ENCODE measurements at regions not wholly inside any gene's neighbourhood (a gene's known extent, or its start where the extent isn't known, plus 50 kb on each side); places are given as distances from the start of the nearest gene placed in this dataset.

GRCh38 chr4:161189286-161190134, 974.3 kb downstream of the FSTL5 start:
- H3K9me3 ChIP-seq (ENCODE audit: severe bottlenecking) = no peaks in the 10 kb centered on the region
- no peak for TF ChIP-seq CTCF (IDR thresholded peaks at IDR 0.05; ENCODE audit: poor library complexity, severe bottlenecking)
- H3K4me1 ChIP-seq (ENCODE audit: insufficient read depth, poor library complexity, severe bottlenecking) = no peaks in the 10 kb centered on the region
- no peak for DNase-seq (ENCODE audit: low spot score)
- no peaks in the 10 kb centered on the region for H3K36me3 ChIP-seq (ENCODE audit: low read depth)
- H3K4me3 ChIP-seq (ENCODE audit: severe bottlenecking) = no peak overlapping the region
- no peaks in the 10 kb centered on the region for H3K27me3 ChIP-seq (ENCODE audit: insufficient read depth, poor library complexity, severe bottlenecking)
- no peak for ATAC-seq (ENCODE audit: low read depth)
- no peak overlapping the region for H3K27ac ChIP-seq (ENCODE audit: poor library complexity, severe bottlenecking)

DNA sequence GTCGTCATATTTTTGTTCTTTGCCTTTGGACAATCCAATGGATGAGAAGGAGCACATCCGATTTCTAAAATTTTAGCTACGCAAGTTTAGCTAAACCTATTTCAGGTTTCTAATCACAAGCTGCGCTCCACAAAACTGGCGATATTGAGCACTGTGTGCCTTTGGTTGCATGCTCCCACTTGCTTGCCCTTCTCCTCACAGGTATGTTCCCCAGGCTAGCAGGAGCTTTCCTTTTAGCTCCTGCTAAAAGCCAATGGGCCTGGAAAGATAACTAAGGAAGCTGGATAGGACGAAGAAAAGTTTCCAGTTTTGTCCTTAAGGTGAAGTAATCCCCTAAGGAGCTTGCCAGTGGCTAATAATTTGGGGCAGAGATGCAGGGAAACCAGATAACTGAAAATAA, 975.2 kb downstream of the FSTL5 start:
- ATAC-seq (ENCODE audit: low read depth) (no peak), DNase-seq (ENCODE audit: low spot score) (no peak)
- Histone ChIP-seq H3K4me1 (ENCODE audit: insufficient read depth, poor library complexity, severe bottlenecking) (no peaks in the 10 kb centered on the region), H3K4me3 (ENCODE audit: severe bottlenecking) (no peak overlapping the region), H3K27me3 (ENCODE audit: insufficient read depth, poor library complexity, severe bottlenecking) (no peaks in the 10 kb centered on the region), H3K36me3 (ENCODE audit: low read depth) (no peaks in the 10 kb centered on the region), H3K9me3 (ENCODE audit: severe bottlenecking) (no peaks in the 10 kb centered on the region), H3K27ac (ENCODE audit: poor library complexity, severe bottlenecking) (no peak overlapping the region)
- no peak for TF ChIP-seq CTCF (IDR thresholded peaks at IDR 0.05; ENCODE audit: poor library complexity, severe bottlenecking)

- no peaks in the 10 kb centered on the region for H3K4me1 ChIP-seq (ENCODE audit: insufficient read depth, poor library complexity, severe bottlenecking)
- no peak for DNase-seq (ENCODE audit: low spot score)
- no peaks in the 10 kb centered on the region for H3K36me3 ChIP-seq (ENCODE audit: low read depth)
- H3K27me3 ChIP-seq (ENCODE audit: insufficient read depth, poor library complexity, severe bottlenecking) = no peaks in the 10 kb centered on the region
- no peak for ATAC-seq (ENCODE audit: low read depth)
- H3K4me3 ChIP-seq (ENCODE audit: severe bottlenecking) = no peak overlapping the region
- no peaks in the 10 kb centered on the region for H3K9me3 ChIP-seq (ENCODE audit: severe bottlenecking)
- TF ChIP-seq CTCF (IDR thresholded peaks at IDR 0.05; ENCODE audit: poor library complexity, severe bottlenecking) = no peak
- no peak overlapping the region for H3K27ac ChIP-seq (ENCODE audit: poor library complexity, severe bottlenecking)
These were observed 976.2 kb downstream of the FSTL5 start for GRCh38 chr4:161187569-161187968.

DNA sequence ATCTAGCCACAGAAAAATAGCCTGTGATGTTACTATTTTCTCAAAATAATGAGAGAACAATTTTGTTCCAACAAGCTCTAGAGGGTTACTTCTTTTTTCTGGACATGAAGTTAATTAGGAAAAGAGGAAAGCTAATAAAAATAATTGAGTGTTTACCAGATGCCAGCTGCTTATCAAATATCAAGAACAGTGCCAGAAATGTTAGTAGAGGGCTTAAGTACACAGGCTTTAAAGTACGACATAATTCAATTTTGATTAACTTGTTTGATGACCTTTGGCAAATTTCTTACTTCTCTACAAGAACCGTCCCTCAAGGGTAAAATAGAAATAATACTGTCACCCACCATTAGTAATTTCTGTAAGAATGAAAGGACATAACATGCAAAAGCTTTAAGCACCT, 977.0 kb downstream of the FSTL5 start:
- no peak for ATAC-seq (ENCODE audit: low read depth)
- H3K4me3 ChIP-seq (ENCODE audit: severe bottlenecking) = no peak overlapping the region
- H3K9me3 ChIP-seq (ENCODE audit: severe bottlenecking) = no peaks in the 10 kb centered on the region
- TF ChIP-seq CTCF (IDR thresholded peaks at IDR 0.05; ENCODE audit: poor library complexity, severe bottlenecking) = no peak
- H3K27me3 ChIP-seq (ENCODE audit: insufficient read depth, poor library complexity, severe bottlenecking) = no peaks in the 10 kb centered on the region
- H3K4me1 ChIP-seq (ENCODE audit: insufficient read depth, poor library complexity, severe bottlenecking) = no peaks in the 10 kb centered on the region
- no peak for DNase-seq (ENCODE audit: low spot score)
- no peaks in the 10 kb centered on the region for H3K36me3 ChIP-seq (ENCODE audit: low read depth)
- H3K27ac ChIP-seq (ENCODE audit: poor library complexity, severe bottlenecking) = no peak overlapping the region

- no peaks in the 10 kb centered on the region for H3K27me3 ChIP-seq (ENCODE audit: insufficient read depth, poor library complexity, severe bottlenecking)
- no peak for DNase-seq (ENCODE audit: low spot score)
- no peak for ATAC-seq (ENCODE audit: low read depth)
- no peaks in the 10 kb centered on the region for H3K36me3 ChIP-seq (ENCODE audit: low read depth)
- H3K9me3 ChIP-seq (ENCODE audit: severe bottlenecking) = no peaks in the 10 kb centered on the region
- H3K4me1 ChIP-seq (ENCODE audit: insufficient read depth, poor library complexity, severe bottlenecking) = no peaks in the 10 kb centered on the region
- no peak overlapping the region for H3K4me3 ChIP-seq (ENCODE audit: severe bottlenecking)
- TF ChIP-seq CTCF (IDR thresholded peaks at IDR 0.05; ENCODE audit: poor library complexity, severe bottlenecking) = no peak
- no peak overlapping the region for H3K27ac ChIP-seq (ENCODE audit: poor library complexity, severe bottlenecking)
These were observed 977.8 kb downstream of the FSTL5 start for GRCh38 chr4:161186012-161186411.

Data from RWPE2 (cell line).